GM12864 (cell line): ENCODE measurements at regions not wholly inside any gene's neighbourhood (a gene's known extent, or its start where the extent isn't known, plus 50 kb on each side); places are given as distances from the start of the nearest gene placed in this dataset.

ENCODE experiments used
- DNase-seq: peaks from one replicate; pipeline ENCODE4 v3.0.0-alpha.2; 2011; ENCODE audit warnings: low read depth
- H3K4me3 ChIP-seq: 2 replicates; pipeline ENCODE4 v1.5.1; 2011; ENCODE audit warnings: mild to moderate bottlenecking, low read depth, low read length, control low read depth
- CTCF ChIP-seq: IDR thresholded peaks from 2 replicates; pipeline ENCODE4 v1.5.1; 2011; ENCODE audit warnings: low read depth, mild to moderate bottlenecking, moderate library complexity, low read length, control low read depth, inconsistent platforms; ENCODE audit errors: missing control alignments

- no peak overlapping the region for H3K4me3 ChIP-seq
- DNase-seq, result no peak
- no peak for TF ChIP-seq CTCF
These were observed 107.4 kb upstream of the KCNIP4 start for GRCh38 chr4:22055954-22056353.

- no peak for DNase-seq
- TF ChIP-seq CTCF, result no peak
- no peak overlapping the region for H3K4me3 ChIP-seq
These were observed 103.5 kb upstream of the KCNIP4 start for GRCh38 chr4:22052076-22052475.

- no peak for TF ChIP-seq CTCF
- no peak for DNase-seq
- no peak overlapping the region for H3K4me3 ChIP-seq
These were observed 99.8 kb upstream of the KCNIP4 start for GRCh38 chr4:22048323-22048722.

GRCh38 chr4:22047793-22048192 is 99.2 kb upstream of the KCNIP4 start:
- no peak for TF ChIP-seq CTCF
- H3K4me3 ChIP-seq, result no peak overlapping the region
- no peak for DNase-seq

GRCh38 chr4:22045051-22045630 is 96.6 kb upstream of the KCNIP4 start:
- no peak overlapping the region for H3K4me3 ChIP-seq
- TF ChIP-seq CTCF, result no peak
- no peak for DNase-seq

- no peak for DNase-seq
- no peak overlapping the region for H3K4me3 ChIP-seq
- no peak for TF ChIP-seq CTCF
These were observed 82.9 kb upstream of the KCNIP4 start for GRCh38 chr4:22031423-22031822.

GRCh38 chr4:22030881-22031280 is 82.3 kb upstream of the KCNIP4 start:
- TF ChIP-seq CTCF, result no peak

More at GRCh38 chr4:22030881-22031280, 82.3 kb upstream of the KCNIP4 start:
- H3K4me3 ChIP-seq, result no peak overlapping the region
- no peak for DNase-seq
